Thoracic aorta (tissue), 2 donors: ENCODE measurements at regions not wholly inside any gene's neighbourhood (a gene's known extent, or its start where the extent isn't known, plus 50 kb on each side); places are given as distances from the start of the nearest gene placed in this dataset.

Experiments used
- ATAC-seq: fragments of 150-250 bp; one replicate; pipeline ENCODE4 v1.8.0; 2017; ENCODE audit warnings: low read depth; ENCODE audit not compliant: insufficient number of reproducible peaks, low FRiP score
- DNase-seq: peaks from one replicate; pipeline ENCODE4 v3.0.0-alpha.2; 2020; ENCODE audit warnings: low spot score
- H3K27ac ChIP-seq, 2 donors: fragments of 200-600 bp; sonication (generic); 1 replicate in 1 of 2; 2 replicates in 1 of 2; pipeline ENCODE4 v1.5.1; 2016; ENCODE audit warnings: mild to moderate bottlenecking in 2 of 2, moderate library complexity in 2 of 2
- H3K27me3 ChIP-seq: fragments of 200-600 bp; sonication (generic); replicated peaks from 2 replicates; pipeline ENCODE4 v1.6.0; 2016; ENCODE audit warnings: mild to moderate bottlenecking; ENCODE audit not compliant: insufficient read depth
- H3K36me3 ChIP-seq: fragments of 200-600 bp; sonication (generic); one replicate; pipeline ENCODE4 v1.5.1; 2016
- H3K4me1 ChIP-seq, 2 donors: fragments of 200-600 bp; sonication (generic); 1 replicate in 1 of 2; 2 replicates in 1 of 2; pipeline versions ENCODE4 v1.5.1 to v1.6.0; 2016; ENCODE audit warnings: low read depth in 2 of 2, mild to moderate bottlenecking in 1 of 2; ENCODE audit not compliant: control insufficient read depth in 1 of 2
- H3K4me3 ChIP-seq: fragments of 200-600 bp; sonication (generic); 2 replicates; pipeline ENCODE4 v1.5.1; 2016; ENCODE audit warnings: mild to moderate bottlenecking
- H3K9me3 ChIP-seq: fragments of 200-600 bp; sonication (generic); 2 replicates; pipeline ENCODE4 v1.5.1; 2016
- TF ChIP-seq, protein P1 (sequence below): fragments of 200-600 bp; sonication (generic); IDR thresholded peaks from one replicate; pipeline ENCODE4 v1.5.1; 2019; ENCODE audit warnings: antibody characterized with exemption

- Histone ChIP-seq H3K27ac (peak overlapping the region; percentile 88 to 91), H3K36me3 (no peaks in the 10 kb centered on the region), H3K4me1 (peaks cover 51 to 69% of the 10 kb centered on the region in 2 donors), H3K27me3 (no peaks in the 10 kb centered on the region), H3K9me3 (no peaks in the 10 kb centered on the region), H3K4me3 (no peak overlapping the region)
- TF ChIP-seq, protein P1, sequence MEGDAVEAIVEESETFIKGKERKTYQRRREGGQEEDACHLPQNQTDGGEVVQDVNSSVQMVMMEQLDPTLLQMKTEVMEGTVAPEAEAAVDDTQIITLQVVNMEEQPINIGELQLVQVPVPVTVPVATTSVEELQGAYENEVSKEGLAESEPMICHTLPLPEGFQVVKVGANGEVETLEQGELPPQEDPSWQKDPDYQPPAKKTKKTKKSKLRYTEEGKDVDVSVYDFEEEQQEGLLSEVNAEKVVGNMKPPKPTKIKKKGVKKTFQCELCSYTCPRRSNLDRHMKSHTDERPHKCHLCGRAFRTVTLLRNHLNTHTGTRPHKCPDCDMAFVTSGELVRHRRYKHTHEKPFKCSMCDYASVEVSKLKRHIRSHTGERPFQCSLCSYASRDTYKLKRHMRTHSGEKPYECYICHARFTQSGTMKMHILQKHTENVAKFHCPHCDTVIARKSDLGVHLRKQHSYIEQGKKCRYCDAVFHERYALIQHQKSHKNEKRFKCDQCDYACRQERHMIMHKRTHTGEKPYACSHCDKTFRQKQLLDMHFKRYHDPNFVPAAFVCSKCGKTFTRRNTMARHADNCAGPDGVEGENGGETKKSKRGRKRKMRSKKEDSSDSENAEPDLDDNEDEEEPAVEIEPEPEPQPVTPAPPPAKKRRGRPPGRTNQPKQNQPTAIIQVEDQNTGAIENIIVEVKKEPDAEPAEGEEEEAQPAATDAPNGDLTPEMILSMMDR = no peak
- DNase-seq (peak; percentile 83), ATAC-seq (peak; percentile 76)
These were observed 68.4 kb downstream of the MCFD2 start for GRCh38 chr2:46847185-46847710.

GRCh38 chr2:46846536-46846935 is 69.1 kb downstream of the MCFD2 start:
- peak overlapping the region; percentile 88 to 91 for H3K27ac ChIP-seq
- TF ChIP-seq, protein P1 = no peak
- no peaks in the 10 kb centered on the region for H3K27me3 ChIP-seq
- no peaks in the 10 kb centered on the region for H3K9me3 ChIP-seq
- ATAC-seq = no peak
- no peak overlapping the region for H3K4me3 ChIP-seq
- no peak for DNase-seq
- H3K36me3 ChIP-seq = no peaks in the 10 kb centered on the region
- H3K4me1 ChIP-seq = peaks cover 51 to 67% of the 10 kb centered on the region in 2 donors

DNA sequence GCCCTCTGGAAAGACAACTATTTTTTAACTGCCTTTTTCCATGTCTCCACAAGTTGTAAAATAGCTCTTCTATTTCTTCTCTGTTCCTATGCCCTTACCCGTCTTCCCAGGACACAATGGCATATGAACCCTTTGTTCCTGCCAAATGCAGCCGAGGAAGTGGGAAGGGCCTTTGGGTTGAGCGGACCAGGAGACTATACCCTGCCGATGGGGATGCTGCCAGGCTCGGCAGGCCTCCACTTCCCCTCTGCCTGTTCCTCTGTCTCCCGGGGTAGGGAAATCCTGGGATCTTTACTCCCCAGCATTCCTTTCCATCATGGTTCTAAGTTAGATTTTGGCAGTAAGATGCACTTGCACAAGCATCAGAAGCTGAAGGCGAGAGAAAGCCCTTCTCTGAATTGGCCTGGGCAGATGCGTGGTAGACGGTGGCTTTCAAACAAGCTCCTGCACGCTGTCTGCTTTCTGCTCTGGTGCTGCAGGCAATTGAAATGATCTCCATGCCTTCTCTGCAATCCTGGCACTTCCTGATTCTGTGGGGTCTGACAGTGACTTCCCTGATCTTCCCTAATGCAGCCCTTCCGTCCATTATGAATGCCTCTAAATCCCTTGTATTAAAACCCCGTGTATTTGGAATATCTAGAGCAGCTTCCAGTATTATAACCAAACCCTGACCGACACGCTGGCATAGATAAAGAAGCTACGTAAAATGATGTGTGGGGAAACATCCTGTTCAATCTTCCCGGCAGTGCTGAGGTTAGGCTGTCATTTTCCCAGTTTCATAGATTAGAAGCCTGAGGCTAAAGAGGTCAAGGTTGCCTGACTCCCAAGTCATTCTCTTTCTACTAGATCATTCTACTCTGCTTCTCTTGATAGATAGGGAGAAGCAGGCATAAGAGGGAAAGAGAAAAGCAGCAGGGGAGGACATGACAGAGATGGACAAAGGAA is 69.8 kb downstream of the MCFD2 start:
- no peaks in the 10 kb centered on the region for H3K9me3 ChIP-seq
- H3K27ac ChIP-seq = peak overlapping the region; percentile 88 to 91
- TF ChIP-seq, protein P1 = no peak
- peaks cover 44 to 60% of the 10 kb centered on the region in 2 donors for H3K4me1 ChIP-seq
- H3K36me3 ChIP-seq = no peaks in the 10 kb centered on the region
- H3K27me3 ChIP-seq = no peaks in the 10 kb centered on the region
- ATAC-seq (no peak), DNase-seq (no peak)
- H3K4me3 ChIP-seq = no peak overlapping the region

DNA sequence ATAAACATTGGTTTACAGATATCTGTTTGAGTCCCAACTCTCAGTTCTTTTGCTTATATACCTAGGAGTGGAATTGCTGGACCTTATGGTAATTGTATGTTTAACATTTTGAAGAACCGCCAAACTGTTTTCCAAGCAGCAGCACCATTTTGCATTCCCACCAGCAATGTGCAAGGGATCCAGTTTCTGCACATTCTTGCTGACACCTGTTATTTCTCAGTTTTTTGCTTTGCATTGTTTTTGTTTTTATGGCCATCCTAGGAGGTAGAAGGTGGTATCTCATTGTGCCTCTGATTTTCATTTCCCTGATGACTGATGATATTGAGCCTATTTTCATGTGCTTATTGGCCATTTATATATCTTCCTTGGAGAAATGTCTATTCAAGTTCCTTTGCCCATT is 71.2 kb downstream of the MCFD2 start:
- peaks cover 30 to 46% of the 10 kb centered on the region in 2 donors for H3K4me1 ChIP-seq
- H3K9me3 ChIP-seq = no peaks in the 10 kb centered on the region
- TF ChIP-seq, protein P1 = no peak
- no peak overlapping the region for H3K4me3 ChIP-seq
- H3K27ac ChIP-seq = no peak overlapping the region
- ATAC-seq (no peak), DNase-seq (no peak)
- no peaks in the 10 kb centered on the region for H3K27me3 ChIP-seq
- H3K36me3 ChIP-seq = no peaks in the 10 kb centered on the region

GRCh38 chr2:46844034-46844433 is 71.6 kb downstream of the MCFD2 start:
- TF ChIP-seq, protein P1 = no peak
- peaks cover 26 to 42% of the 10 kb centered on the region in 2 donors for H3K4me1 ChIP-seq
- H3K27ac ChIP-seq = no peak overlapping the region
- ATAC-seq = no peak
- H3K27me3 ChIP-seq = no peaks in the 10 kb centered on the region
- no peaks in the 10 kb centered on the region for H3K9me3 ChIP-seq
- no peaks in the 10 kb centered on the region for H3K36me3 ChIP-seq
- no peak for DNase-seq
- no peak overlapping the region for H3K4me3 ChIP-seq
